Hippocampal formation (tissue), 2 donors: ENCODE measurements at regions not wholly inside any gene's neighbourhood (a gene's known extent, or its start where the extent isn't known, plus 50 kb on each side); places are given as distances from the start of the nearest gene placed in this dataset.
A peak's percentile ranks its signal among the peaks of the same experiment; 100 is the strongest.
"Not testable (repeated sequence)": the region's sequence is repeated elsewhere in the genome, so short reads cannot be mapped to it uniquely, and the experiment has no call there.

Source experiments
- DNase-seq, 2 donors: peaks; one replicate each; lab custom pipeline; 2025; lab: John Stamatoyannopoulos, UW

- no peak for DNase-seq
Observed at GRCh38 chr22:48499456-48500425, 1327.9 kb downstream of the BRD1 start.

DNA sequence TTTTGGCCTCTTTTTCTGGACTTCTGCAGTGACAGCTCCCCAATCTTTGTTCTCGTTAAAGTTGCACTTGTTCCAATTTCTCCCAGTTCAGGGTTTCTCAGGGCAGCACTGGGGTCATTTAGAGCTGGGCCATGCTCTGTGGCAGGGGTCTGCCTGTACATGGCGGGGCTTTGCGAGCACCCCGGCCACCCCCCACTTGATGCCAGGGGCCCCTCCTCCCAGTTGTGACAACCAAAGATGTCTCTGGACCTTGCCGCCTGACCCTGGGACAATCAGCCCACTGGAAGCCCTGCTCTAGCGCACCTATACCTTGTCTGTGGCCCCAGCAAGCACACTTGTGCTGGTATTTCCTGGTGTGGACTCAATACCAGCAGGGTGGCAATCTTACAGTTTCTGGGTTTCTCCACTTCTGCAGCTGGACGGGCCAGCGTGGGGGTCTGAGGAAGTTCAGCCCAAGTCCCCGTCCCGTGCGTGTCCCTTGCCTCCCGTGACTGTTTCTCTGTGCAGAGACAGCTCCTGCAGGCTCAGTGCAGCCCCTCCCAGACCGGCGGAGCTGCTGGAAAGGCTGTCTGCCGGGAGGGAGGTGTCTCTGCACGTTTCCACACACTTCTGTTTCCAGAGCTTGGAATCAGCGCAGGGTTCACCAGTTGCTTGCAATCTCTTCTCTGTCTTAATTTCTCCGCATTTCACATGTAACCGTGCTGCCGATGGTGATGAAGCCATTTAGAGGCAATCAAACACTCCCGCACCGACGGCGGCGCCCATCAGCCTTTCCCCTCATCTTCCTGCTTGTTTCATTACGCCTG, 1328.9 kb downstream of the BRD1 start:
- DNase-seq, result no peak

- DNase-seq, result not testable (repeated sequence)
Observed at GRCh38 chr22:48497743-48498520, 1329.7 kb downstream of the BRD1 start.

- DNase-seq, result no peak
Observed at GRCh38 chr22:48496987-48497650, 1330.6 kb downstream of the BRD1 start.

- no peak for DNase-seq
Observed at GRCh38 chr22:48496226-48496845, 1331.3 kb downstream of the BRD1 start.

DNA sequence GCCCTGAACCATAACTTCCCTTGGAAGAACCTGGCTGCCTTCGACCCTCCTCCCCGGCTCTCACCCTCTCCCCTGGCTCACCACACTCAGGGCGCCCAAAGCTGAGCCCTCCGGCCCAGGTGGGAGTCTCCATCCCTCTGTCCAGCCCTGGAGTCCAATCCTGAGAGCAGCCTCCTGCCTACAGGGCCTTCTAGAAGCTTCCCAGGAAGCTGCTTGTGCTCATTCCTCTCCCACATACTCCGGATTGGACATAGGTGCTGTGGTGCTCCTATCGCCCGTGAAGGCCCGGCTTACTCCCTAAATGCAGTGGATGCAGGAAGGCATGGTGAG, 1332.0 kb downstream of the BRD1 start:
- no peak for DNase-seq

DNA sequence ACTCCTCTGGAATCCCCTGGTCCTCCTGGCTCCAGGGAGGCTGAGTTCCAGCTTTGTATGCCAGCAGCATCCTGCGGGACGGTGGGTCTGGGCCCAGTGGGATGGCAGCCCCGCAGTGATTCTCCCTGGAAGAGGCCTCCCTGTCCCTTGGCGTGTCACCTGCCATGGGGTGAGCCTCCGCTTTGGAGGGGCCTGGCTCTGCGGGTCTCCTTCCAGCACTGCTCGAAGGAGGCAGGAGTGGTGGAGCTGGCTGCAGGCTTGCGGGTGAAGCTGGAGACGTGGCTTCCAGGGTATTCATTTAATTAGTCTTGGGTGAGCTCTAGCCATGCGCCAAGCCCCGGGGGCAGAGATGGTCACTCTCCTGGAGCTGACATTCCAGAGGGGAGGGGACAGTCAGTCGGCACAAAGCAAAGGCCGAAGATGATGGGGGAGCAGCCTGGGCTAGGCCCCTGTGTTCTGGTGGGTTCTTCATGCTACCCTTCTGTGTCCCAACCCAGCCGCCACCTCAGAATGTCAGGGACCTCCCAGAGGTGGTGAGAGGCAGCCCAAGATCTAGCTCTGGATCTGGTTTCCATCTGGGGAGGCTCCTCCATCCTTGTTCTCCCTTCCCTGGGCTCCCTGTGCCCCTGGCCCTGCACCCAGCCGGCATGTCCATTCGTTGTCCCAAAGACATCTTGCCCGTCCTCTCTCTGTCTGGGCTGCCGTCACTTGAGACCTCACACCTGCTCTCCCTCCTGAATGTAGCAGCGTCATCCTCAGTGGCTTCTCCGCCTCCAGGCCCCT, 1332.5 kb downstream of the BRD1 start:
- no peak for DNase-seq

- no peak for DNase-seq
Observed at GRCh38 chr22:48494256-48494967, 1333.3 kb downstream of the BRD1 start.

- DNase-seq, result no peak
Observed at GRCh38 chr22:48493733-48494132, 1333.9 kb downstream of the BRD1 start.

DNA sequence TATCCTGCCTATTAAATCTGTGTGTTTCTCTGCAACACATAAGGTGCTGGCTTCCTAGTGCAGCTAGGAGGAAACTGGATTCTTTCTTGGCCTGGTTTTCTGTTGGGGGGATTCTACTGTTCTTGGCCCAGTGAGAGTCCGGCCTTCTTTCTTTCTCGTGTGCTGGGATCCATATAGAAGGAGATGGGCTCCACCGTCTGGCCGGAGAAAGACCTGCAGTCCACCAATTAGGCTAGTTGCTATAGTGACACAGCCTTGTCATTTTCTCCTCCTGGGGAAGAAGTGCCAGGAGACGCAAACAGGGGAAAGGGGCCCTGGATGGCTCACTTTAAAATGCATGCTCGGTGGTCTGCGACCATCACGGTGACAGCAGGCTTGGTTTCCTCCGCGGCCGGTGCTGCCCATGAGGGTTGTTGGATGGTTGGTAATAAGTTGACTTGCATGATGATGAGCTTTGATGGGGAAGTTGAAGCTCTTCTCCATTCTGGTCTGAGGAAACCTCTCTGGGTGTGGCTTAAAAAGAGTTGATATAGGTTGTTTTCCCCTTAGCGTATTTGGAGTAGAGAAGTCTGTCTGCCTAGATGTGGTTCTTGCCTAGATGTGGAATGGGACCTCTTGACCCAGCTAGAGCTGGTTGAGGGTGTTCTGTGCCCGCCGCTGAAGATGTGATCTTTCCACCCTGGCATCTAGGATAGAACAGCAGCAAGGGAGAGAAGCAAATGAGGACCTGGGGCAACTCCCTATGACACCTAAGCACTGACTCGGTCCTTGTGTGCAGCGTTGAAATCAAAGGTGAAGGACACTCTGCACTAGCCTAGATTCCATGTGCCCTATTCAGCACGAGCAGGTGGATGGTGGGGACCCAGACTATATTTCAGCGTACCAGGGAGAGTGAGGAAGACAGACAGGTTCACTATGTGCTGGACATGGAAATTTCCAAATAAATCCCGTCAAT, 1335.0 kb downstream of the BRD1 start:
- peak in 1 of 2 donors; percentile 82 for DNase-seq

DNA sequence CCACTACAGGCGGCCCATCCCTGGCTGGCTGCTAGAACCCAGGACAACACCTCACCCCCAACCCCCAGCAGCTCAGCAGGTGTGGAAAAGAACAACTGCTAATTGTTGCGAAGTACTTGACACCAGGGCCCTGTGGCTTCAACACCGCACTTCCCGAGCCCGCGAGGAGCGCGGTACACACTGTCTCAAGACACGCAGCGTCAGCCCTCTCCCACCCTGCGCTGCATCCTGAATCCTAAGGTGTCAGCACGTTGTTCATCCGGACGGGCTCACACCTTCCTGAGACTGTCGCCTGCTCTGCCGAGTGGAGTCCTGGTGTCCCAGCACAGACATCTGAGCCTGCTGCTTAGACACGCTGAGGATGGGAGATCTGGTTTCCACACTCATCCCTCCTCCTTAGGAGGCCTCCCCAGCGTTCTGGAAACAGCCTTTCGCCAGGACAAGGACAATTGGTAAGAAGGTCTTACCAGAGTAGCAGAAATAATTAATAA, 1336.2 kb downstream of the BRD1 start:
- no peak for DNase-seq

GRCh38 chr22:48490500-48491411, 1336.9 kb downstream of the BRD1 start:
- DNase-seq, result no peak

DNA sequence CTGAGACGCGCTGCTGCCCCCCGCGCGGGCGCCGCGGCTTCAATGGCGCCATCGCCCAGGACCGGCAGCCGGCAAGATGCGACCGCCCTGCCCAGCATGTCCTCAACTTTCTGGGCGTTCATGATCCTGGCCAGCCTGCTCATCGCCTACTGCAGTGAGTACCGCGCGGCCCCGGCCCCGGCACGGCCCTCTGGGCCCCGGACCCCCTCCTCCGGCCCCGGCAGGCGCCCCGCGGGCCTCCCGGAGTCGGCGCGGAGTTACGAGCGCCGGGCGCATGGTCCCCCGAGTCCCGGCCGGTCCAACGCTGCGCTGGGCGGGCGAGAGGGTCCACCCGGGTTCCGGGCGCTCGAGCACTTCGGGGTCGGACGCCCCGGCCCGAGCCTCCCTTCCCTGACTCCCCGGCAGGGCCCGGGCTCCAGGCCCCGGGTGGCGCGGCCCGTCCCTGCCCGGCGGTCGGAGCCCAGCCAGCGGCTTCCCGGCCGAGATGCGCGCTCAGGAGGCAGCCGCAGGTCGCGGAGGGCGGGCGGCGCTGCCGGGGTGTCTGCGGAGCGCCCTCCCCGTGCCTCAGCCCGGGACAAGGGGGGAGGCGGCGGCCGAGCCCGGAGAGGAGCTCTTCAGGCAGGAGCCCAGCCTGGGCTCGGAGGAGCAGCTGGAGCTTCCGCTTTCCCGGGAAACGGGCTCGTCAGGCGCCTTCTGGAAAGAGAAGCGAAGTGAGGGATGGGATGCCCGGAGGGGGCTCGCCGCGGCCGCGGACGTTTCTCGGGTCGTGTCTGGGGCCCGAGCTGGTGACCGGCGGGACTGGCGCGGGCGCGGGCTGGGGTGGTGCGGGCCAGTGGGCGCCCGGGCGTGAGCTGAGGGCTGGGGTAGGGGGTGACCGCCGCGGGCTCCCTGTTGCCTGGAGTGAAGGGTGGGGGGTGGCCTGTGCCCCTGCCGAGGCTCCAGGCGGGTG, 1337.8 kb downstream of the BRD1 start:
- no peak for DNase-seq

GRCh38 chr22:48488611-48489511, 1338.8 kb downstream of the BRD1 start:
- DNase-seq, result no peak

- no peak for DNase-seq
Observed at GRCh38 chr22:48488149-48488551, 1339.5 kb downstream of the BRD1 start.
